ENCODE measurements at regions not wholly inside any gene's neighbourhood (a gene's known extent, or its start where the extent isn't known, plus 50 kb on each side); places are given as distances from the start of the nearest gene placed in this dataset.

- TF ChIP-seq ZC3H10 (CRISPR knock-in tag; IDR thresholded peaks at IDR 0.05) (no peak), ZFP3 (CRISPR knock-in tag; IDR thresholded peaks at IDR 0.05) (no peak), RARB (CRISPR knock-in tag; IDR thresholded peaks at IDR 0.05) (no peak), ZNF565 (CRISPR knock-in tag; conservative IDR thresholded peaks at IDR 0.05; ENCODE audit: low read depth) (no peak)
- ATAC-seq = no peak
Measured at GRCh38 chr1:57784356-57784755, 360.5 kb upstream of the DAB1 start.

- TF ChIP-seq PPARA (CRISPR knock-in tag; IDR thresholded peaks at IDR 0.05; ENCODE audit: borderline replicate concordance) (no peak), BACH2 (CRISPR knock-in tag; IDR thresholded peaks at IDR 0.05; ENCODE audit: borderline replicate concordance) (no peak), ESRRG (CRISPR knock-in tag; IDR thresholded peaks at IDR 0.05) (no peak), TCF4 (CRISPR knock-in tag; IDR thresholded peaks at IDR 0.05; ENCODE audit: borderline replicate concordance) (no peak), RARB (CRISPR knock-in tag; IDR thresholded peaks at IDR 0.05) (no peak), PATZ1 (CRISPR knock-in tag; IDR thresholded peaks at IDR 0.05; ENCODE audit: borderline replicate concordance) (no peak), ZNF70 (CRISPR knock-in tag; IDR thresholded peaks at IDR 0.05) (no peak), ARNTL (CRISPR knock-in tag; IDR thresholded peaks at IDR 0.05; ENCODE audit: borderline replicate concordance, low read depth) (no peak), POU6F1 (CRISPR knock-in tag; IDR thresholded peaks at IDR 0.05; ENCODE audit: borderline replicate concordance, low read depth) (no peak), SNAI2 (CRISPR knock-in tag; IDR thresholded peaks at IDR 0.05) (no peak), GLIS3 (CRISPR knock-in tag; IDR thresholded peaks at IDR 0.05) (no peak), ZNF565 (CRISPR knock-in tag; conservative IDR thresholded peaks at IDR 0.05; ENCODE audit: low read depth) (no peak)
- no peak for ATAC-seq
Measured at GRCh38 chr1:57782357-57782756, 358.5 kb upstream of the DAB1 start.

- no peak for ATAC-seq
- no peak for TF ChIP-seq ZNF565 (CRISPR knock-in tag; conservative IDR thresholded peaks at IDR 0.05; ENCODE audit: low read depth)
- TF ChIP-seq POU6F1 (CRISPR knock-in tag; IDR thresholded peaks at IDR 0.05; ENCODE audit: borderline replicate concordance, low read depth) = no peak
- TF ChIP-seq OSR1 (CRISPR knock-in tag; IDR thresholded peaks at IDR 0.05) = no peak
- TF ChIP-seq SNAI2 (CRISPR knock-in tag; IDR thresholded peaks at IDR 0.05) = no peak
- no peak for TF ChIP-seq CREB5 (CRISPR knock-in tag; IDR thresholded peaks at IDR 0.05; ENCODE audit: low read depth)
- no peak for TF ChIP-seq PPARA (CRISPR knock-in tag; IDR thresholded peaks at IDR 0.05; ENCODE audit: borderline replicate concordance)
- TF ChIP-seq ZNF8 (CRISPR knock-in tag; IDR thresholded peaks at IDR 0.05) = no peak
- no peak for TF ChIP-seq TOX (CRISPR knock-in tag; IDR thresholded peaks at IDR 0.05; ENCODE audit: borderline replicate concordance)
- no peak for TF ChIP-seq ZFP30 (CRISPR knock-in tag; IDR thresholded peaks at IDR 0.05)
- TF ChIP-seq CSDC2 (CRISPR knock-in tag; IDR thresholded peaks at IDR 0.05) = no peak
- no peak for TF ChIP-seq CSRNP3 (CRISPR knock-in tag; IDR thresholded peaks at IDR 0.05)
- no peak for TF ChIP-seq ARNTL (CRISPR knock-in tag; IDR thresholded peaks at IDR 0.05; ENCODE audit: borderline replicate concordance, low read depth)
- TF ChIP-seq BACH2 (CRISPR knock-in tag; IDR thresholded peaks at IDR 0.05; ENCODE audit: borderline replicate concordance) = no peak
- no peak for TF ChIP-seq RARB (CRISPR knock-in tag; IDR thresholded peaks at IDR 0.05)
- TF ChIP-seq ESRRG (CRISPR knock-in tag; IDR thresholded peaks at IDR 0.05) = no peak
Measured at GRCh38 chr1:57772580-57773195, 348.8 kb upstream of the DAB1 start.
